ENCODE measurements at regions not wholly inside any gene's neighbourhood (a gene's known extent, or its start where the extent isn't known, plus 50 kb on each side); places are given as distances from the start of the nearest gene placed in this dataset.

- peak; percentile 3 for DNase-seq
- Histone ChIP-seq H2BK12ac (ENCODE audit: low read length in 2 of 2) (no peak overlapping the region), H2BK15ac (ENCODE audit: low read depth, poor library complexity, severe bottlenecking) (no peak overlapping the region), H4K8ac (ENCODE audit: low read length) (no peak overlapping the region), H3K27ac (ENCODE audit: low read length, poor library complexity, severe bottlenecking) (no peak overlapping the region), H3K9me3 (ENCODE audit: control insufficient read depth, low read length) (no peaks in the 10 kb centered on the region), H4K91ac (ENCODE audit: low read length) (no peak overlapping the region), H2BK120ac (ENCODE audit: low read depth, low read length) (no peak overlapping the region), H2AK5ac (ENCODE audit: low read length, severe bottlenecking) (no peak overlapping the region), H3K14ac (ENCODE audit: low read length in 2 of 2) (no peak overlapping the region), H3K36me3 (ENCODE audit: control insufficient read depth in 1 of 2, insufficient read depth in 2 of 2, low read depth in 1 of 2, low read length in 2 of 2) (no peaks in the 10 kb centered on the region), H3K4me3 (ENCODE audit: insufficient read depth in 1 of 2, low read depth in 1 of 2, low read length in 2 of 2) (no peak overlapping the region), H3K4me2 (ENCODE audit: low read length, poor library complexity, severe bottlenecking) (no peak overlapping the region), H3K4ac (ENCODE audit: low read depth in 1 of 2, low read length in 2 of 2) (no peak overlapping the region), H2BK5ac (ENCODE audit: low read depth, low read length, poor library complexity, severe bottlenecking) (no peak overlapping the region), H3K9ac (ENCODE audit: low read length) (no peak overlapping the region), H2AFZ (ENCODE audit: low read depth, low read length) (no peak overlapping the region), H3K79me1 (replicated peaks; ENCODE audit: low read length, poor library complexity, severe bottlenecking) (no peaks in the 10 kb centered on the region), H3K27me3 (ENCODE audit: control insufficient read depth in 1 of 2, insufficient read depth in 1 of 2, low read length in 2 of 2) (peaks cover 0 to 13% of the 10 kb centered on the region in 2 experiments), H3K18ac (ENCODE audit: low read depth in 1 of 2, low read length in 2 of 2) (no peak overlapping the region), H3K4me1 (ENCODE audit: control insufficient read depth, insufficient read depth, low read depth, low read length) (no peaks in the 10 kb centered on the region), H3K23ac (ENCODE audit: low read length in 2 of 2) (no peak overlapping the region)
- WGBS = 59% methylated on average over 7 of the region's 7 CpGs
These were observed 98.0 kb upstream of the MAP1B start for GRCh38 chr5:72009280-72009679.

- Histone ChIP-seq H3K36me3 (ENCODE audit: control insufficient read depth in 1 of 2, insufficient read depth in 2 of 2, low read depth in 1 of 2, low read length in 2 of 2) (no peaks in the 10 kb centered on the region), H3K79me1 (replicated peaks; ENCODE audit: low read length, poor library complexity, severe bottlenecking) (no peaks in the 10 kb centered on the region), H2BK12ac (ENCODE audit: low read length in 2 of 2) (no peak overlapping the region), H2AK5ac (ENCODE audit: low read length, severe bottlenecking) (no peak overlapping the region), H2BK15ac (ENCODE audit: low read depth, poor library complexity, severe bottlenecking) (no peak overlapping the region), H4K8ac (ENCODE audit: low read length) (no peak overlapping the region), H3K4me3 (ENCODE audit: insufficient read depth in 1 of 2, low read depth in 1 of 2, low read length in 2 of 2) (no peak overlapping the region), H3K23ac (ENCODE audit: low read length in 2 of 2) (no peak overlapping the region), H4K91ac (ENCODE audit: low read length) (no peak overlapping the region), H3K9ac (ENCODE audit: low read length) (no peak overlapping the region), H3K27me3 (ENCODE audit: control insufficient read depth in 1 of 2, insufficient read depth in 1 of 2, low read length in 2 of 2) (peaks cover 0 to 12% of the 10 kb centered on the region in 2 experiments), H3K4me1 (ENCODE audit: control insufficient read depth, insufficient read depth, low read depth, low read length) (peaks cover 3% of the 10 kb centered on the region), H3K18ac (ENCODE audit: low read depth in 1 of 2, low read length in 2 of 2) (no peak overlapping the region), H3K4ac (ENCODE audit: low read depth in 1 of 2, low read length in 2 of 2) (no peak overlapping the region), H3K27ac (ENCODE audit: low read length, poor library complexity, severe bottlenecking) (no peak overlapping the region), H2AFZ (ENCODE audit: low read depth, low read length) (no peak overlapping the region), H2BK5ac (ENCODE audit: low read depth, low read length, poor library complexity, severe bottlenecking) (no peak overlapping the region), H3K4me2 (ENCODE audit: low read length, poor library complexity, severe bottlenecking) (no peak overlapping the region), H3K14ac (ENCODE audit: low read length in 2 of 2) (no peak overlapping the region), H2BK120ac (ENCODE audit: low read depth, low read length) (no peak overlapping the region), H3K9me3 (ENCODE audit: control insufficient read depth, low read length) (no peaks in the 10 kb centered on the region)
- WGBS = no CpG with 5 or more reads among the region's 4 CpGs
- no peak for DNase-seq
These were observed 96.8 kb upstream of the MAP1B start for GRCh38 chr5:72010430-72010829.

- Histone ChIP-seq H3K4me1 (ENCODE audit: control insufficient read depth, insufficient read depth, low read depth, low read length) (peaks cover 3% of the 10 kb centered on the region), H3K79me1 (replicated peaks; ENCODE audit: low read length, poor library complexity, severe bottlenecking) (no peaks in the 10 kb centered on the region), H3K27ac (ENCODE audit: low read length, poor library complexity, severe bottlenecking) (no peak overlapping the region), H2BK120ac (ENCODE audit: low read depth, low read length) (no peak overlapping the region), H3K4me3 (ENCODE audit: insufficient read depth in 1 of 2, low read depth in 1 of 2, low read length in 2 of 2) (no peak overlapping the region), H3K23ac (ENCODE audit: low read length in 2 of 2) (no peak overlapping the region), H3K9ac (ENCODE audit: low read length) (no peak overlapping the region), H3K36me3 (ENCODE audit: control insufficient read depth in 1 of 2, insufficient read depth in 2 of 2, low read depth in 1 of 2, low read length in 2 of 2) (no peaks in the 10 kb centered on the region), H3K4me2 (ENCODE audit: low read length, poor library complexity, severe bottlenecking) (no peak overlapping the region), H2BK12ac (ENCODE audit: low read length in 2 of 2) (no peak overlapping the region), H3K14ac (ENCODE audit: low read length in 2 of 2) (no peak overlapping the region), H3K9me3 (ENCODE audit: control insufficient read depth, low read length) (no peaks in the 10 kb centered on the region), H2AK5ac (ENCODE audit: low read length, severe bottlenecking) (no peak overlapping the region), H2AFZ (ENCODE audit: low read depth, low read length) (no peak overlapping the region), H2BK5ac (ENCODE audit: low read depth, low read length, poor library complexity, severe bottlenecking) (no peak overlapping the region), H2BK15ac (ENCODE audit: low read depth, poor library complexity, severe bottlenecking) (no peak overlapping the region), H4K8ac (ENCODE audit: low read length) (no peak overlapping the region), H3K27me3 (ENCODE audit: control insufficient read depth in 1 of 2, insufficient read depth in 1 of 2, low read length in 2 of 2) (peaks cover 0 to 12% of the 10 kb centered on the region in 2 experiments), H4K91ac (ENCODE audit: low read length) (no peak overlapping the region), H3K4ac (ENCODE audit: low read depth in 1 of 2, low read length in 2 of 2) (no peak overlapping the region), H3K18ac (ENCODE audit: low read depth in 1 of 2, low read length in 2 of 2) (no peak overlapping the region)
- 70% methylated on average over 4 of the region's 4 CpGs for WGBS
- no peak for DNase-seq
These were observed 94.4 kb upstream of the MAP1B start for GRCh38 chr5:72012906-72013305.

- Histone ChIP-seq H3K9ac (ENCODE audit: low read length) (peak overlapping the region; percentile 70), H3K4me2 (ENCODE audit: low read length, poor library complexity, severe bottlenecking) (no peak overlapping the region), H2BK12ac (ENCODE audit: low read length in 2 of 2) (no peak overlapping the region), H2AFZ (ENCODE audit: low read depth, low read length) (no peak overlapping the region), H3K36me3 (ENCODE audit: control insufficient read depth in 1 of 2, insufficient read depth in 2 of 2, low read depth in 1 of 2, low read length in 2 of 2) (no peaks in the 10 kb centered on the region), H3K18ac (ENCODE audit: low read depth in 1 of 2, low read length in 2 of 2) (no peak overlapping the region), H2BK5ac (ENCODE audit: low read depth, low read length, poor library complexity, severe bottlenecking) (no peak overlapping the region), H3K79me1 (replicated peaks; ENCODE audit: low read length, poor library complexity, severe bottlenecking) (no peaks in the 10 kb centered on the region), H3K14ac (ENCODE audit: low read length in 2 of 2) (no peak overlapping the region), H2AK5ac (ENCODE audit: low read length, severe bottlenecking) (no peak overlapping the region), H4K8ac (ENCODE audit: low read length) (no peak overlapping the region), H2BK120ac (ENCODE audit: low read depth, low read length) (no peak overlapping the region), H3K4me1 (ENCODE audit: control insufficient read depth, insufficient read depth, low read depth, low read length) (peaks cover 3% of the 10 kb centered on the region), H3K4ac (ENCODE audit: low read depth in 1 of 2, low read length in 2 of 2) (no peak overlapping the region), H4K91ac (ENCODE audit: low read length) (no peak overlapping the region), H3K23ac (ENCODE audit: low read length in 2 of 2) (no peak overlapping the region), H3K9me3 (ENCODE audit: control insufficient read depth, low read length) (no peaks in the 10 kb centered on the region), H3K4me3 (ENCODE audit: insufficient read depth in 1 of 2, low read depth in 1 of 2, low read length in 2 of 2) (no peak overlapping the region), H3K27me3 (ENCODE audit: control insufficient read depth in 1 of 2, insufficient read depth in 1 of 2, low read length in 2 of 2) (peaks cover 0 to 12% of the 10 kb centered on the region in 2 experiments), H2BK15ac (ENCODE audit: low read depth, poor library complexity, severe bottlenecking) (no peak overlapping the region), H3K27ac (ENCODE audit: low read length, poor library complexity, severe bottlenecking) (no peak overlapping the region)
- DNase-seq = peak; percentile 47
- 83% methylated on average over 9 of the region's 10 CpGs for WGBS
These were observed 93.3 kb upstream of the MAP1B start for GRCh38 chr5:72013766-72014624.

All from mesenchymal stem cell (in vitro differentiated cells and primary cell).